H1 (cell line): ENCODE measurements at regions not wholly inside any gene's neighbourhood (a gene's known extent, or its start where the extent isn't known, plus 50 kb on each side); places are given as distances from the start of the nearest gene placed in this dataset.

Source experiments
- BCL11A ChIP-seq, 2 experiments: IDR thresholded peaks; one replicate each; pipeline ENCODE4 v1.6.1; 2011; ENCODE audit warnings: low read depth in 2 of 2, low read length in 2 of 2, mild to moderate bottlenecking in 2 of 2
- KDM1A ChIP-seq: fragments of 200-600, 300-600 bp; sonication (generic); IDR thresholded peaks from 2 replicates; pipeline ENCODE4 v1.7.1; 2016; ENCODE audit warnings: mild to moderate bottlenecking, low read length, borderline replicate concordance
- PHF8 ChIP-seq: fragments of 200-600 bp; sonication (generic); conservative IDR thresholded peaks from 2 replicates; pipeline ENCODE4 v1.7.1; 2012; ENCODE audit warnings: low read depth, mild to moderate bottlenecking, inconsistent platforms, low read length, moderate library complexity
- SUZ12 ChIP-seq: fragments of 200-600 bp; sonication (generic); IDR thresholded peaks from 2 replicates; pipeline ENCODE4 v1.6.1; 2012; ENCODE audit warnings: mild to moderate bottlenecking, inconsistent platforms, low read length, moderate library complexity, mixed read lengths
- TAF7 ChIP-seq: optimal IDR thresholded peaks from 2 replicates; pipeline ENCODE3; 2011; ENCODE audit warnings: low read depth, mild to moderate bottlenecking, inconsistent platforms, low read length, moderate library complexity, borderline replicate concordance
- TBP ChIP-seq: IDR thresholded peaks from 2 replicates; pipeline ENCODE4 v1.6.1; 2011; ENCODE audit warnings: low read depth, low read length, improper control_type of control experiment
- TF ChIP-seq, protein P1 (sequence below): fragments of 300-600 bp; sonication (generic); IDR thresholded peaks from 2 replicates; pipeline ENCODE4 v1.7.1; 2012; ENCODE audit warnings: low read length, moderate library complexity, mild to moderate bottlenecking, inconsistent platforms; ENCODE audit not compliant: insufficient replicate concordance

DNA sequence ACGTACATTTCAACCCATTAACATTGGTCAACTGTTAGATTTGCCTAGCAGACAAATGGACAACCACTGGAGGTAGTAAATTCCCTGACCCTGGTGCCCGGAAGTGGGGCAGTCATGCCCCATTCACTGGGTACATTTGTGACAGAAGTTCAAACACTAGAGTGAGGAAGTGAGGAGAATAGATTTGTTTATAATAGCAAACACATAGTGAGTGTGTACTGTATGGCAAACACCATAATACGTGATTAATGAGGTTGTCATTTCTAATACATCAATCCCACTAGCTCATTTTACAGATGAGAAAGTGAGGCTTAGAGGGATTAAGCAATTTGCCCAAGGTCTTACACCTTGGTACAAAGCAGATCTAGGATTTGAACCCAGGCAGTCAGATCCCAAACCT is 181.9 kb upstream of the MKLN1 start (continued):
- TF ChIP-seq, protein P1, sequence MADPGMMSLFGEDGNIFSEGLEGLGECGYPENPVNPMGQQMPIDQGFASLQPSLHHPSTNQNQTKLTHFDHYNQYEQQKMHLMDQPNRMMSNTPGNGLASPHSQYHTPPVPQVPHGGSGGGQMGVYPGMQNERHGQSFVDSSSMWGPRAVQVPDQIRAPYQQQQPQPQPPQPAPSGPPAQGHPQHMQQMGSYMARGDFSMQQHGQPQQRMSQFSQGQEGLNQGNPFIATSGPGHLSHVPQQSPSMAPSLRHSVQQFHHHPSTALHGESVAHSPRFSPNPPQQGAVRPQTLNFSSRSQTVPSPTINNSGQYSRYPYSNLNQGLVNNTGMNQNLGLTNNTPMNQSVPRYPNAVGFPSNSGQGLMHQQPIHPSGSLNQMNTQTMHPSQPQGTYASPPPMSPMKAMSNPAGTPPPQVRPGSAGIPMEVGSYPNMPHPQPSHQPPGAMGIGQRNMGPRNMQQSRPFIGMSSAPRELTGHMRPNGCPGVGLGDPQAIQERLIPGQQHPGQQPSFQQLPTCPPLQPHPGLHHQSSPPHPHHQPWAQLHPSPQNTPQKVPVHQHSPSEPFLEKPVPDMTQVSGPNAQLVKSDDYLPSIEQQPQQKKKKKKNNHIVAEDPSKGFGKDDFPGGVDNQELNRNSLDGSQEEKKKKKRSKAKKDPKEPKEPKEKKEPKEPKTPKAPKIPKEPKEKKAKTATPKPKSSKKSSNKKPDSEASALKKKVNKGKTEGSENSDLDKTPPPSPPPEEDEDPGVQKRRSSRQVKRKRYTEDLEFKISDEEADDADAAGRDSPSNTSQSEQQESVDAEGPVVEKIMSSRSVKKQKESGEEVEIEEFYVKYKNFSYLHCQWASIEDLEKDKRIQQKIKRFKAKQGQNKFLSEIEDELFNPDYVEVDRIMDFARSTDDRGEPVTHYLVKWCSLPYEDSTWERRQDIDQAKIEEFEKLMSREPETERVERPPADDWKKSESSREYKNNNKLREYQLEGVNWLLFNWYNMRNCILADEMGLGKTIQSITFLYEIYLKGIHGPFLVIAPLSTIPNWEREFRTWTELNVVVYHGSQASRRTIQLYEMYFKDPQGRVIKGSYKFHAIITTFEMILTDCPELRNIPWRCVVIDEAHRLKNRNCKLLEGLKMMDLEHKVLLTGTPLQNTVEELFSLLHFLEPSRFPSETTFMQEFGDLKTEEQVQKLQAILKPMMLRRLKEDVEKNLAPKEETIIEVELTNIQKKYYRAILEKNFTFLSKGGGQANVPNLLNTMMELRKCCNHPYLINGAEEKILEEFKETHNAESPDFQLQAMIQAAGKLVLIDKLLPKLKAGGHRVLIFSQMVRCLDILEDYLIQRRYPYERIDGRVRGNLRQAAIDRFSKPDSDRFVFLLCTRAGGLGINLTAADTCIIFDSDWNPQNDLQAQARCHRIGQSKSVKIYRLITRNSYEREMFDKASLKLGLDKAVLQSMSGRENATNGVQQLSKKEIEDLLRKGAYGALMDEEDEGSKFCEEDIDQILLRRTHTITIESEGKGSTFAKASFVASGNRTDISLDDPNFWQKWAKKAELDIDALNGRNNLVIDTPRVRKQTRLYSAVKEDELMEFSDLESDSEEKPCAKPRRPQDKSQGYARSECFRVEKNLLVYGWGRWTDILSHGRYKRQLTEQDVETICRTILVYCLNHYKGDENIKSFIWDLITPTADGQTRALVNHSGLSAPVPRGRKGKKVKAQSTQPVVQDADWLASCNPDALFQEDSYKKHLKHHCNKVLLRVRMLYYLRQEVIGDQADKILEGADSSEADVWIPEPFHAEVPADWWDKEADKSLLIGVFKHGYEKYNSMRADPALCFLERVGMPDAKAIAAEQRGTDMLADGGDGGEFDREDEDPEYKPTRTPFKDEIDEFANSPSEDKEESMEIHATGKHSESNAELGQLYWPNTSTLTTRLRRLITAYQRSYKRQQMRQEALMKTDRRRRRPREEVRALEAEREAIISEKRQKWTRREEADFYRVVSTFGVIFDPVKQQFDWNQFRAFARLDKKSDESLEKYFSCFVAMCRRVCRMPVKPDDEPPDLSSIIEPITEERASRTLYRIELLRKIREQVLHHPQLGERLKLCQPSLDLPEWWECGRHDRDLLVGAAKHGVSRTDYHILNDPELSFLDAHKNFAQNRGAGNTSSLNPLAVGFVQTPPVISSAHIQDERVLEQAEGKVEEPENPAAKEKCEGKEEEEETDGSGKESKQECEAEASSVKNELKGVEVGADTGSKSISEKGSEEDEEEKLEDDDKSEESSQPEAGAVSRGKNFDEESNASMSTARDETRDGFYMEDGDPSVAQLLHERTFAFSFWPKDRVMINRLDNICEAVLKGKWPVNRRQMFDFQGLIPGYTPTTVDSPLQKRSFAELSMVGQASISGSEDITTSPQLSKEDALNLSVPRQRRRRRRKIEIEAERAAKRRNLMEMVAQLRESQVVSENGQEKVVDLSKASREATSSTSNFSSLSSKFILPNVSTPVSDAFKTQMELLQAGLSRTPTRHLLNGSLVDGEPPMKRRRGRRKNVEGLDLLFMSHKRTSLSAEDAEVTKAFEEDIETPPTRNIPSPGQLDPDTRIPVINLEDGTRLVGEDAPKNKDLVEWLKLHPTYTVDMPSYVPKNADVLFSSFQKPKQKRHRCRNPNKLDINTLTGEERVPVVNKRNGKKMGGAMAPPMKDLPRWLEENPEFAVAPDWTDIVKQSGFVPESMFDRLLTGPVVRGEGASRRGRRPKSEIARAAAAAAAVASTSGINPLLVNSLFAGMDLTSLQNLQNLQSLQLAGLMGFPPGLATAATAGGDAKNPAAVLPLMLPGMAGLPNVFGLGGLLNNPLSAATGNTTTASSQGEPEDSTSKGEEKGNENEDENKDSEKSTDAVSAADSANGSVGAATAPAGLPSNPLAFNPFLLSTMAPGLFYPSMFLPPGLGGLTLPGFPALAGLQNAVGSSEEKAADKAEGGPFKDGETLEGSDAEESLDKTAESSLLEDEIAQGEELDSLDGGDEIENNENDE = no peak
- no peak for TF ChIP-seq BCL11A (IDR thresholded peaks at IDR 0.05; ENCODE audit: low read depth in 2 of 2, low read length in 2 of 2)
- TF ChIP-seq KDM1A = no peak
- TF ChIP-seq SUZ12 = no peak
- TF ChIP-seq TAF7 = no peak
- no peak for TF ChIP-seq PHF8
- TF ChIP-seq TBP = no peak
- TF ChIP-seq, all 59 proteins: peak for 0
